Prostate gland (tissue), 2 donors: ENCODE measurements at regions not wholly inside any gene's neighbourhood (a gene's known extent, or its start where the extent isn't known, plus 50 kb on each side); places are given as distances from the start of the nearest gene placed in this dataset.

ENCODE experiments used
- CTCF ChIP-seq, 4 experiments: fragments of 200-600 bp in 2 of 4; fragments of 450-650 bp in 2 of 4; sonication (generic) in 2 of 4; IDR thresholded peaks; 1 replicate in 3 of 4; 2 replicates in 1 of 4; pipeline ENCODE4 v1.5.1; 2016 to 2019; ENCODE audit warnings: antibody characterized with exemption in 4 of 4, mild to moderate bottlenecking in 2 of 4, moderate library complexity in 2 of 4
- POLR2A ChIP-seq: fragments of 450-650 bp; IDR thresholded peaks from one replicate; pipeline ENCODE4 v1.6.1; 2016; ENCODE audit warnings: antibody characterized with exemption, mild to moderate bottlenecking
- POLR2AphosphoS5 ChIP-seq: sonication (generic); formaldehyde crosslinking; IDR thresholded peaks from one replicate; pipeline ENCODE4 v1.6.1; 2017; ENCODE audit warnings: antibody characterized with exemption

- TF ChIP-seq POLR2A (no peak), POLR2AphosphoS5 (no peak), CTCF (IDR thresholded peaks at IDR 0.05) (no peak)
These were observed 74.4 kb downstream of the TMEM18 start for GRCh38 chr2:602571-603359.
